SK-N-SH treated with all-trans-retinoic acid at 6 μM for 48 hours (cell line): ENCODE measurements at regions not wholly inside any gene's neighbourhood (a gene's known extent, or its start where the extent isn't known, plus 50 kb on each side); places are given as distances from the start of the nearest gene placed in this dataset.

Source experiments
- ATAC-seq: fragments of 200-7000 bp; cut with Tn5 transposase; 3 replicates; pipeline ENCODE4 v1.9.1; 2020; ENCODE audit warnings: mild to moderate bottlenecking, moderate library complexity
- ARNTL ChIP-seq: fragments of 450-650 bp; formaldehyde crosslinking; IDR thresholded peaks from 2 replicates; pipeline ENCODE4 v1.5.0; 2020; ENCODE audit warnings: low read depth, mild to moderate bottlenecking, moderate library complexity, borderline replicate concordance
- CSDC2 ChIP-seq: fragments of 250-450 bp; sonication (Bioruptor Pico); IDR thresholded peaks from 2 replicates; pipeline ENCODE4 v1.5.0; 2020; ENCODE audit warnings: mild to moderate bottlenecking, moderate library complexity
- CSRNP3 ChIP-seq: fragments of 250-450 bp; sonication (Bioruptor Pico); IDR thresholded peaks from 2 replicates; pipeline ENCODE4 v1.5.1; 2021; ENCODE audit warnings: mild to moderate bottlenecking, moderate library complexity
- OSR1 ChIP-seq: fragments of 250-450 bp; sonication (Bioruptor Pico); IDR thresholded peaks from 2 replicates; pipeline ENCODE4 v1.8.0; 2022; ENCODE audit warnings: moderate library complexity, mild to moderate bottlenecking, inconsistent platforms
- PATZ1 ChIP-seq: fragments of 250-450 bp; sonication (Bioruptor Pico); IDR thresholded peaks from 2 replicates; pipeline ENCODE4 v1.8.0; 2020; ENCODE audit warnings: mild to moderate bottlenecking, moderate library complexity, borderline replicate concordance
- PPARA ChIP-seq: fragments of 250-450 bp; sonication (Bioruptor Pico); IDR thresholded peaks from 2 replicates; pipeline ENCODE4 v1.5.0; 2020; ENCODE audit warnings: mild to moderate bottlenecking, borderline replicate concordance
- RARB ChIP-seq: fragments of 250-450 bp; sonication (Bioruptor Pico); IDR thresholded peaks from 2 replicates; pipeline ENCODE4 v1.8.0; 2021; ENCODE audit warnings: mild to moderate bottlenecking, moderate library complexity
- SNAI2 ChIP-seq: fragments of 250-450 bp; sonication (Bioruptor Pico); IDR thresholded peaks from 2 replicates; pipeline ENCODE4 v1.5.0; 2020; ENCODE audit warnings: mild to moderate bottlenecking, moderate library complexity
- TCF4 ChIP-seq: fragments of 250-450 bp; sonication (Bioruptor Pico); IDR thresholded peaks from 2 replicates; pipeline ENCODE4 v1.8.0; 2021; ENCODE audit warnings: mild to moderate bottlenecking, moderate library complexity, borderline replicate concordance
- TOX ChIP-seq: fragments of 250-450 bp; sonication (Bioruptor Pico); IDR thresholded peaks from 2 replicates; pipeline ENCODE4 v1.8.0; 2021; ENCODE audit warnings: mild to moderate bottlenecking, moderate library complexity, borderline replicate concordance
- TSHZ2 ChIP-seq: fragments of 250-450 bp; sonication (Bioruptor Pico); IDR thresholded peaks from 2 replicates; pipeline ENCODE4 v1.5.0; 2020; ENCODE audit warnings: mild to moderate bottlenecking, moderate library complexity
- ZFP3 ChIP-seq: fragments of 250-450 bp; sonication (Bioruptor Pico); IDR thresholded peaks from 2 replicates; pipeline ENCODE4 v1.5.0; 2020; ENCODE audit warnings: mild to moderate bottlenecking, moderate library complexity
- ZNF565 ChIP-seq: fragments of 450-650 bp; formaldehyde crosslinking; conservative IDR thresholded peaks from 2 replicates; pipeline ENCODE4 v1.5.0; 2020; ENCODE audit warnings: low read depth, mild to moderate bottlenecking, moderate library complexity
- ZNF70 ChIP-seq: fragments of 450-650 bp; formaldehyde crosslinking; IDR thresholded peaks from 2 replicates; pipeline ENCODE4 v1.5.0; 2020; ENCODE audit warnings: mild to moderate bottlenecking, moderate library complexity
- ZNF8 ChIP-seq: fragments of 450-650 bp; formaldehyde crosslinking; IDR thresholded peaks from 2 replicates; pipeline ENCODE4 v1.5.0; 2020; ENCODE audit warnings: mild to moderate bottlenecking, moderate library complexity
- TF ChIP-seq, protein P1 (sequence below): fragments of 250-450 bp; sonication (Bioruptor Pico); IDR thresholded peaks from 2 replicates; pipeline ENCODE4 v1.5.1; 2020; ENCODE audit warnings: low read depth, mild to moderate bottlenecking, moderate library complexity
- TF ChIP-seq, protein P2 (sequence below): fragments of 250-450 bp; sonication (Bioruptor Pico); IDR thresholded peaks from 2 replicates; pipeline ENCODE4 v1.8.0; 2021; ENCODE audit warnings: low read depth, mild to moderate bottlenecking, moderate library complexity, borderline replicate concordance

DNA sequence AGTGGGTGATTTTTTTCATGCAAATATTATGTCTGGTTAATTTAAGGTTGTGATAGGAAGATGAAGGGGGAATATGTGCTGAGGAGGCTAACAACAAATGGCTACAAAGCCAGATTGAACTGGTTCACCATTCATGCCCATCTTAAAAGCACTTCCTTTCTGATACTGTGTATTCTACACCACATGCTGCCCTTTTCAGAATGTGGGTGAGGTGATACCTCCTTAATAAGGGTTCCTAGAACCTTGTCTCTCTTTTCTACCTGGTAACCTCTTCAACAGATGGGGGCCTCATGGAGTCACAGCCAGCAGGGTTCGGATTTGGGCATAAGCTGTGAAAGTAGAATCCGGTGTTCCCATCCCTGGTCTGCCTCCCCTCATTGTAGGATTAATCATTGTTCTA is 1064.0 kb upstream of the SEMA6A start:
- no peak for TF ChIP-seq ZNF565 (CRISPR knock-in tag)
- TF ChIP-seq ZFP3 (CRISPR knock-in tag) = no peak
- no peak for TF ChIP-seq ZNF70 (CRISPR knock-in tag)
- TF ChIP-seq PATZ1 (CRISPR knock-in tag) = no peak
- TF ChIP-seq TSHZ2 (CRISPR knock-in tag) = no peak
- no peak for TF ChIP-seq CSDC2 (CRISPR knock-in tag)
- TF ChIP-seq, protein P1, sequence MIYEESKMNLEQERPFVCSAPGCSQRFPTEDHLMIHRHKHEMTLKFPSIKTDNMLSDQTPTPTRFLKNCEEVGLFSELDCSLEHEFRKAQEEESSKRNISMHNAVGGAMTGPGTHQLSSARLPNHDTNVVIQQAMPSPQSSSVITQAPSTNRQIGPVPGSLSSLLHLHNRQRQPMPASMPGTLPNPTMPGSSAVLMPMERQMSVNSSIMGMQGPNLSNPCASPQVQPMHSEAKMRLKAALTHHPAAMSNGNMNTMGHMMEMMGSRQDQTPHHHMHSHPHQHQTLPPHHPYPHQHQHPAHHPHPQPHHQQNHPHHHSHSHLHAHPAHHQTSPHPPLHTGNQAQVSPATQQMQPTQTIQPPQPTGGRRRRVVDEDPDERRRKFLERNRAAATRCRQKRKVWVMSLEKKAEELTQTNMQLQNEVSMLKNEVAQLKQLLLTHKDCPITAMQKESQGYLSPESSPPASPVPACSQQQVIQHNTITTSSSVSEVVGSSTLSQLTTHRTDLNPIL (CRISPR knock-in tag) = no peak
- TF ChIP-seq SNAI2 (CRISPR knock-in tag) = no peak
- no peak for TF ChIP-seq TCF4 (CRISPR knock-in tag)
- TF ChIP-seq RARB (CRISPR knock-in tag) = no peak
- TF ChIP-seq ZNF8 (CRISPR knock-in tag) = no peak
- TF ChIP-seq PPARA (CRISPR knock-in tag) = no peak
- no peak for TF ChIP-seq TOX (CRISPR knock-in tag)
- TF ChIP-seq, protein P2, sequence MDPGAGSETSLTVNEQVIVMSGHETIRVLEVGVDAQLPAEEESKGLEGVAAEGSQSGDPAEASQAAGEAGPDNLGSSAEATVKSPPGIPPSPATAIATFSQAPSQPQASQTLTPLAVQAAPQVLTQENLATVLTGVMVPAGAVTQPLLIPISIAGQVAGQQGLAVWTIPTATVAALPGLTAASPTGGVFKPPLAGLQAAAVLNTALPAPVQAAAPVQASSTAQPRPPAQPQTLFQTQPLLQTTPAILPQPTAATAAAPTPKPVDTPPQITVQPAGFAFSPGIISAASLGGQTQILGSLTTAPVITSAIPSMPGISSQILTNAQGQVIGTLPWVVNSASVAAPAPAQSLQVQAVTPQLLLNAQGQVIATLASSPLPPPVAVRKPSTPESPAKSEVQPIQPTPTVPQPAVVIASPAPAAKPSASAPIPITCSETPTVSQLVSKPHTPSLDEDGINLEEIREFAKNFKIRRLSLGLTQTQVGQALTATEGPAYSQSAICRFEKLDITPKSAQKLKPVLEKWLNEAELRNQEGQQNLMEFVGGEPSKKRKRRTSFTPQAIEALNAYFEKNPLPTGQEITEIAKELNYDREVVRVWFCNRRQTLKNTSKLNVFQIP (CRISPR knock-in tag) = no peak
- no peak for TF ChIP-seq OSR1 (CRISPR knock-in tag)
- TF ChIP-seq CSRNP3 (CRISPR knock-in tag) = no peak
- no peak for ATAC-seq

DNA sequence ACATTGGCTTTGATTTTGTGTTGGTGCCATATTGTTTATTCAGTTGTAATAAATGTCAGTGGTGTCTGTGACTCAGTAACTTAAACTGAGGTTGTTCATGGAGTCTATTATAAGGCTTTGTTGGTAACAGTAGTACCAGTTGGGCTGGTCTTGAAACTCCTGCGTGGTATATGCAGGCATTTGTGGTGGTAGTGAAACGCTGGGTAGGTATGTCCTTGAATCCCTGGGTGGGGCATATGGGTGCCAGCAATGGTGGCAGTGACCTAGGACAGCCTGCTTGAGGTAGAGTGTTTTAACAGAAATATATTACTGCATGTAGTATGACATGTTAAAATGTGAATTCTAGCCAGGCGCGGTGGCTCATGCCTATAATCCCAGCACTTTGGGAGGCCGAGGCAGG is 1058.5 kb upstream of the SEMA6A start:
- no peak for ATAC-seq
- TF ChIP-seq, protein P1 (CRISPR knock-in tag) = no peak

GRCh38 chr5:117624201-117624600 is 1049.6 kb upstream of the SEMA6A start:
- no peak for ATAC-seq
- TF ChIP-seq ARNTL (CRISPR knock-in tag) = no peak
- TF ChIP-seq PATZ1 (CRISPR knock-in tag) = no peak
- TF ChIP-seq TCF4 (CRISPR knock-in tag) = no peak
- no peak for TF ChIP-seq TSHZ2 (CRISPR knock-in tag)
- TF ChIP-seq, protein P1 (CRISPR knock-in tag) = no peak
- TF ChIP-seq ZNF8 (CRISPR knock-in tag) = no peak
- no peak for TF ChIP-seq SNAI2 (CRISPR knock-in tag)
